NOMO-1 treated with DMSO at 0.1 percent for 48 hours (cell line): ENCODE measurements at regions not wholly inside any gene's neighbourhood (a gene's known extent, or its start where the extent isn't known, plus 50 kb on each side); places are given as distances from the start of the nearest gene placed in this dataset.

Experiments
- DNase-seq: peaks from one replicate; lab custom pipeline; 2025; ENCODE audit not compliant: unreplicated experiment; lab: John Stamatoyannopoulos, UW

DNA sequence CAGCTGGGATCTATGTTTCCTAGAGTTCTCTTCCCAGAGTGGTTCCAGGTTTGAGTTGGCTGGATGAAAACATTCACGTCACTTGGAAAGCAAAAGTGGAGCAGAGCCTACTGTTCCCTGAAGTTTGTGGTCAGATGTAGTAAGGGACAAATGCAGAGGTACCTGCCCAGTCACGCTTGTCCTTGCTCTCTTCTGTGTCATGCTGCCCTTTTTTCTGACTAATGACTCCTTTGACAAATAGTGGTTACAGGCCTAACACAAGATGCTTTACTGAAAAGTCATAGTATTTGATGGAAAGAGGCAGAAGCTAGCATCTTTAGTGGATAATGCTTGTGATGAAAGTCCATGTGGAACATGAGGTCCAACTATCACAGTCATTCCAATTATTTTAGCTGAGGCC lies 881.4 kb upstream of the B3GALT2 start:
- no peak for DNase-seq

DNA sequence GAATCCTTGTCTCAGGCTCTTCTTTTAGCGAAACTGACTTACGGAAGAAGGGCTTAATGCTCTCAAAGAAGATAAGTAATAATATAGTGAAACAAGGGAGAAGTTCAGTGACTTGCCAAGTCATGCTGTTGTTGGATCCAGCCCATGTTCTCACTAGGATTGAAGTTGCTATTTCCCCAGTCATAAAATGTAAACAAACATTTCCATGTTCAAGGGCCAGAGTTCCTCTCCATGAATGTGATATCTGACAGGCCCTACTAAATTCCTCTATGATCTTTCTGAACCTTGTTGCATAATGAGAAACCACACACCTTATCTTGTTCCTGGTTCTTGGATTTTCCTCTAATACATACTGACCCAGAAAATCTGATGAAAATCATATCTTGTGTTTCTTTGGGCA lies 876.5 kb upstream of the B3GALT2 start:
- no peak for DNase-seq

DNA sequence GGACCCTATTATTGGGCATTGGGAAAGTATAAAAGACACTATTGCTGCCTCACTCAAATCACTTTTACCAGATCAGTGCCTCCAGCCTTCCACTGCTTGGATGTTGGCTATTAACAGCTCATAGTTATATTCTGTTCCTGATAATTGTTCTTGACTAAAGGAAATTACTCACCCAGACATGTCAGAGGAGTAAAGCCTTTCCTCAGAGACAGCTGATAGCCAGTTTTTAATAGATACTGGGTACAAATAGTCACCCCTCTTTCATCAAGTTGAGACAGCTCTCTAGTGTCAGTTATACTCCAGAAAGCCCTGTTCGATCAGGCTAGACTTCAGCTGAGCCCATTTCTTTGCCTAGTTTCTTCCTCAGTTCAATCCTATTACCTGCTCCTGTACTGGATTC lies 876.1 kb upstream of the B3GALT2 start:
- DNase-seq: no peak

DNA sequence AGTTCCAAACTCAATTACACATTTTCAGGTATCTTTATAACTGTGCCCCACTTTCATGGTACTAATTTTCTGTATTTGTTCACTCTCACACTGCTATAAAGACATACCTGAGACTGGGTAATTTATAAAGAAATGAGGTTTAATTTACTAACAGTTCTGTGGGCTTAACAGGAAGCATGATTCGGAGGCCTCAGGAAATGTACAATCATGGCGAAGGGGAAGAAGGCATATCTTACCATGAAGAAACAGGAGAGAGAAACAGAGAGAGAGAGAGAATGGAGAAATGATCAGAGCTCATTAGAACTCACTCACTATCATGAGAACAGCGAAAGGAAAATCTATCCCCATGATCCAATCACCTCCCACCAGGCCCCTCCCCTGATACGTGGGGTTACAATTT lies 874.1 kb upstream of the B3GALT2 start:
- DNase-seq: peak; percentile 40

DNA sequence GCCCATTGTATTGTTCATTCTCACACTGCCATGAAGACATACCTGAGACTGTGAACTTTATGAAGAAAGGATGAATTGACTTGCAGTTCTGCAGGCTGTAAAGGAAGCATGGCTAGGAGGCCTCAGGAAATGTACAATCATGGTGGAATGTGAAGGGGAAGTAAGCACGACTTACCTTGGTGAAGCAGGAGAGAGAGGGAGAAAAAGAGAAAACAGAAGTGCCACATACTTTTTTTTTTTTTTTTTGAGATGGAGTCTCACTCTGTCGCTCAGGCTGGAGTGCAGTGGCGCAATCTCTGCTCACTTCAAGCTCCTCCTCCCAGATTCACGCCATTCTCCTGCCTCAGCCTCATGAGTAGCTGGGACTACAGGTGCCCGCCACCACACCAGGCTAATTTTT lies 871.9 kb upstream of the B3GALT2 start:
- peak; percentile 18 for DNase-seq

DNA sequence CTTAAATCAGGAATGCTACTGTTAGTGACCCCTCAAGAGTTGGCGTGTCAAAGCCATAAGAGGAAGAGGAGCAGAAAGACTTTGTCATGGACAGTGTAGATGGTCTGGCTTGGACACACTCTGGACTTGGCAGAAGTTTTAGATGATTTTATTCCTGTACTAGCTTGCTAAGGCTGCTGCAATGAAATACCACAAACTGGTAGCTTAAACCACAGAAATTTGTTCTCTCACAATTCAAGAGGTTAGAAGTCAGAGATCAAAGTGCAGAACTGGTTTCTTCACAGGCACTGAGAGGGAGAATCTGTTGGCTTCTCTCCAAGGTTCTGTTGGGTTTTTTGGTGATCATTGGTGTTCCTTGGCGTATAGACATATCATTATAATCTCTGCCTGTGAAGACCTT lies 869.8 kb upstream of the B3GALT2 start:
- peak; percentile 51 for DNase-seq

DNA sequence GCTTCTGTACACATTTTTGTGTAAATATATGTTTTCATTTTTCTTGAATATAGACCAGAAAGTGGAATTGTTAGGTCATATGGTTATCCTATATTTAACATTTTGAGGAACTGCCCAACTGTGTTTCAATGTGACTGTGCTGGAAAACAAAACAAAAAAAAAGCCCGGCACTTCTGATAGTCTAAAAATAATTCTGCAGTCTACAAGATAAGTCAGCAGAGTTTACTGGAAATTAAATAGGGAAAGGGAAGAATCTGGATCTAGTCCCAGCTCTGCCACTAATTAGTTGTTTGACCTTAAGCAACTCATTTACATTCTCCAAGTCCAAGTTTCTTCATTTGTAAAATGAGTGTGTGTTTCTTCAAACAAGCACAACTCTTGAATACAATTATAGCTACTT lies 869.1 kb upstream of the B3GALT2 start:
- peak; percentile 5 for DNase-seq

DNA sequence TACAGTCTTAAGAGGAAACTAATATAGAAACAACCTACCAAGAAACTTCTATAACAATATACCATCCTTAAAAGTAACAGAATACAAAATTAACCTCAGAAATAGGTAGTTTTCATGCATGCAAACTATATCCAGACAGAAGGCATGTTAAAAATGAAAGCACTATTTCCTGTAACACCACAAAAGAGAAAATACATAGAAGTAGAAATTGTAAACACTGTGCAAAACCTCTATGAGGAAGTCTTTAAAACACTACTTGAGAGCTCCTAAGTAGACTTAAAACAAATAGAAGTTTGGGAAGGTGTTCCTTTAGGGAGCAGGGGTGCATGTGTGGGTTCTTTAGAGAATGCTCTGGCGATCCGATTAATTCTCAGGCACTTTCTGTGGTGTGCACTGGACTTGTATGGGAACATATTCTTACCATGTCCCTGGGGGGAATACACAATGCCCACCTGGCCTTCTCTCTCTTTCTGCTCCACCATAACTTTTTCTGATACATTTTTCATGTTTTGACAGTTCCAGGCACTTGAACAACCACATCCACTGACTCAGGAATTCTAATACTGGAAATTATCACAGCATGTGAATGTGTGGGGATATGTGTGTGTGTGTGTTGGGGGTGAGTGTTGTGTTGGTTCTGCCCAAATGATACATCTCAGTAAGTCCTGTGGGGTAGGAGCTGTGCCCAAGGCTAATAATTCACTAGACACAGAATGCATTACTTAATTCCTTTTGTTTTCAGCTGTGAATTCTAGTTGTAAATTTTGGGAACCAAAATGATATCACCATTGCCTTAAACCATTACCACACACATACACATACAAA lies 866.3 kb upstream of the B3GALT2 start:
- no peak for DNase-seq

DNA sequence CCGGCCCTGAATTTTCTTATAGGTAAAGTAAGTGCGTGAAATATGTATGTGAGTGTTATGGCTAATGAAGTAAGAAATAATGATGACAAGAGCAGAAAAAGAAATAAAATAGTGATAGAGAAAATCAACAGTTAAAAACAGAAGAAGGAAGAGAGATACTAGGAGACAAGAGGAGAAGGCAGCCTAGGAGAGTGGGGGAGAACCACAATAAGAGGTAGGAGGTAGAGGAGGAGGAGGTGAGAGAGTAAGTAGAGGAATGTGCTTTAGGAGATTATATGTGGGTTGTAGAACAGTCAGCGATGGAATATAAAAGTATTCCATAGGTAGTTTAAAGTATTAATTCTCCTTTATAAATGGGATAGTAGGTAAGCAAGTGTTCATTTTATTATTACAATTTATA lies 861.5 kb upstream of the B3GALT2 start:
- DNase-seq: no peak

DNA sequence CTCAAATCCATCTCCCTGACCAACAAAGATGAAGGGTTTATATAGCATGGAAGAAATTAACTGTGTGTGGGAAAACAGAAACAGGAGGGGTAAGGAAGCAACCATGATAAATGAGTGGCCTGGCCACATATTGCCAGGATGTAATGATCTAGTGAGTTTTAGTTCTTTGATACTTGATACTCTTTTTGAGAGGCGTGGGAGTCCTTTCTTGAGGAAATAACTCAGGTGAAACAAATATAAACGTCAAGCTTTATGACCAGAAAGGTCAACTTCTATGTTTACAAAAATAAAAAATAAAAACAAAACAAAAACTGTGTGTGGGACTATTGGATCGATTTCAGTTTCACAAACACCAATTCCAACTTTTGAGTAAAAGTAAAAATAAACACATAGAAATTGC lies 860.8 kb upstream of the B3GALT2 start:
- no peak for DNase-seq

DNA sequence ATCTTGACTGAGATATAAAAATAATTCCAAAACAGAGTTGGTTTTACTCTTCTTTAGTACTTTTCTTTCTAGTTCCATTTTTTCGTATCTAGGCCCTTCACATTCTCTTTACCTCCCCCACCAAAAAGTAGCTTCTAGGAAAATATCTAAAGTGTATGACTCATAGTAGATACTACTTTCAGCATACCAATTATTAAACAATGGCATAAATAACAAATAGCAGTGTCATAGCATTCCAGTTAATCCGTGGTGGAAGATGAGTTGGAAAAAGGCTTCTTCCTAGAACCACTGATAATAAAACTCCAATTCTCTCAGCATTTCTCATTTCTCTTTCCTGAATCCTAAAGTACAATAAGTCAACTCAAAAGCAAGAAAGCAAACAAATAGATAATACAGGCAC lies 859.0 kb upstream of the B3GALT2 start:
- no peak for DNase-seq

DNA sequence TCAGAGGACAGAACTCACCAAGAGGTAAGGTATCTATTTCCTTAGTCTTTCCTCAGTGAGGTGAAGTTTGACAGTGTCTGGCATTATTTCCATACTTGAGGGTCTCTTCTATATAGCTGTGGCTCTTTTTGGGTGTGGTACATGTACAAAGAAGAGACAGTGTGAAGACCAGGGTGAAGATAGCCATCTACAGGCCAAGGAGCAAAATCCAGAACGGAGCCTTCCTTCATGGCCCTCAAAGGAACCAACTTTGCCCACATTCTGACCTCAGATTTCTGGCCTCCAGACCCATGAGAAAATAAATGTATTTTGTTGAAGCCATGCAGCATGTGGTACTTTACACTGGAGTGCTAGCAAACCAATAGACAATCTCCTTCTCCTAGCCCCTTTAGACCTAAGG lies 858.5 kb upstream of the B3GALT2 start:
- no peak for DNase-seq

DNA sequence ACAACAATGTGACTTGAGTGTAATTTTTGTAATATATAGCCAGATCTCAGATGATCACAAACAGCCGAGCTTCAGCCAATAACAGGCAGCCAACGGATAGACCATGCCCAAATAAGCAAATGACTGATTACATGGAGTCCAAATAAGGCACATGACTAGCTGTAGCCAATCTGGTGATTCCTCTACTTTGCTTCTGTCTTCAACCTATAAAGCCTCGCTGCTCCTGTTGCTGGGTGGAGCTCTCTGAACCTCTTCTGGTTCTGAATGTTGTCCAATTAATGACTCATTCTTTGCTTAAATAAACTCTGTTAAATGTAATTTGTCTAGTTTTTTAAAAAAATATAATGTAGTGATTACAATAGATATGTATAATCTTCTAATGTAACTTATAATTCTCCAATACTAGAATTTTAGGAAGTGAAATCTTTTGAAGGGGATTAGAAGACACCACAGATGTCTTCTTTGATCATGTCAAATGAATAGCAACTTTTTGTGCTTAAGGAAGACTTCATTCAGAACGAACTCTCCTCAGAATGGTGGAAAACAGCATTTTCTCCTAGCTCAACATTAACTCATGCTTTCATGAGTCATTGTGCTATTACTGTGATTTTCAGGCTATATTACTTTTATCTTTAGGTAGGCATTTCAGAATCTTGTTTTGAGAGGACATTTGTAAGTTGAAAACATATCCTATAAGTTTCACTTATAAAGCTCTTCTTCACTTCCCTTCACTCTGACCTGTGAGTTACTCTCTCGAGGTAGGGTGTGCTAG lies 857.8 kb upstream of the B3GALT2 start:
- no peak for DNase-seq

DNA sequence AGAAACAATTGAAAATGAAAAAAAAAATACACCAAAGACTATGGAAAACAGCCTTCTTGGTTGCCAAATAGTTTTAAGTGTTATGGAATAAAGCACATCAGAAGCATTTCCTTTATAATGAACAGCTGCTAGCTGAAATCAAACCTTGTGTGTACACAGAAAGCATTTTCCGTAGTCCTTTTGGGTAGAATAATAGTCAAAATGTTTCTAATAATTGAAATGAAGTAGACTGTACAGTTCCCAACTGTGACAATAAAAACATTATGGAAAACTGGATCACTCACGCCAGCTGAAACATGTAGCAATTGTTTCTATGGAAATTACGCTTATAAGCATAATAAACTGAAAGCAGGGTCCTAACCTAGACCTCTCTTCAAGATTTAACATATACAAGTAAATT lies 856.3 kb upstream of the B3GALT2 start:
- no peak for DNase-seq

DNA sequence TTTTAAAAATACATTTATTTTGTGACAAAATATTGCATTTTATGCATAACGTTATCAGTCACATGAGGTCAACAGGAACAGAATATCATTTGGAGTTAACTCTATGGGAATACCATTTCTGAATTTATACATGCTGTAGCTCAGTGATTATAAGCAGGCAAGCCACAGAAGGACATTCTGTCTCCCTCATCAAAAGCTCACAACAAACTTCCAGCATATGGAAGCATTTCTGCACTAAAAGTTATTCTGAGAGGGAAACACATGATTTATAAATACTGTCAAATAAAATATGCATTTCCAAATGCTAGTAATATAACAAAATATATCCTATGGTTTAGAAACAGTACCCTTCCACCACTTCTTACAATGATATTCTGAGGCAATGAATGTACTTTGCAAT lies 854.1 kb upstream of the B3GALT2 start:
- DNase-seq: no peak

DNA sequence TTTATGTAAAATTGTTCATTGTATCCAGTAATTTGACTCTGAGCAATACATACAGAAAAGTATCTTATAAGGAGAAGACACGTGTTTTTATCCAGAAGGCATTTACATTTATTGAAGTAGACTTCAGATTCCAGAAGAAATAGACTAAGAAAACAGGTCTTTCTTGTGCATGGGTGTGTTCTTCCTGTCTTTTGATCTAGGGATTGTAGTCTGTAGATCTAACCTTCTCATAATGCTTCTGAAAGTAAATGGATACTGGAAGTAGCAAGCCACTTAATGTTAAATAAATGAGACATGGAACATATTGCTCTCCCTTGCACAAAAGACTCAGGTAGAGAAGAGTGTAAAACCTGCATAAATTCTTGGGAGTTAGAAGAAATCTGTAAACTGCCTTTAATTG lies 853.2 kb upstream of the B3GALT2 start:
- DNase-seq: no peak

DNA sequence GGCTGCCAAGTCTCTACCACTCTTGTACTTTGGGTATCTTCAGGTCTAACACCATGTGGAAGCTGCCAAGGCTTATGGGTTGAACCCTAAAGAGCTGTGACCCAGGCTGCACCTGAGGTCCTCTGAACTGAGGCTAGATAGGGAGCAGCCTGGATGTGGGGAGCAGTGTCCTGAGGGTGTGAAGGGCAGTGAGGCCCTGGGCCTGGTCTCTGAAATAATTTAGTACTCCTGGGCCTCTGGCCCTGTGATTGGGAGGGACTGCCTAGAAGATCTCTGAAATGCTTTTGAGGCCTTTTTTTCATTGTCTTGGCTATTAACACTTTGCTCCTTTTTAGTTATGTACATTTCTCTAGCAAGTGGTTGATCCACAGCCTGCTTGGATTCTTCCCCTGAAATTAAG lies 847.2 kb upstream of the B3GALT2 start:
- no peak for DNase-seq

DNA sequence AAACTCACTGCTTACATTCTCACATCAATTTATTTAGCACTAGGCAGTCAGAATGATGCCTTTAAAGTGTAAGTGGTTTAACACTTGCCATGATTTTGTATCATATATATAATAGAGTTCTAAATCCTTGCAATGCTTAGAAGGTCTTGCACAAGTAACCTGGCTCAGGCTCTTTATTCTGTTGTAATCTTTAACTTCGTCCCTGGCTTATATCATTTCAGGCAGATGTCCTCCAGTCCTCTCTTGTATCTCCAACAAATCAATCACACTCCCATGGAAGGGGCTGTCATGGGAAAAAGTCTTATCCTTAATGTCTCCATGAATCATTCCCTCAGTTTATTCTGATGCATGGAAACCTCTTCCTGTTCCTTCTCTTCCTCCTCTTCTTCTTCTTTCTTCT lies 841.6 kb upstream of the B3GALT2 start:
- no peak for DNase-seq

DNA sequence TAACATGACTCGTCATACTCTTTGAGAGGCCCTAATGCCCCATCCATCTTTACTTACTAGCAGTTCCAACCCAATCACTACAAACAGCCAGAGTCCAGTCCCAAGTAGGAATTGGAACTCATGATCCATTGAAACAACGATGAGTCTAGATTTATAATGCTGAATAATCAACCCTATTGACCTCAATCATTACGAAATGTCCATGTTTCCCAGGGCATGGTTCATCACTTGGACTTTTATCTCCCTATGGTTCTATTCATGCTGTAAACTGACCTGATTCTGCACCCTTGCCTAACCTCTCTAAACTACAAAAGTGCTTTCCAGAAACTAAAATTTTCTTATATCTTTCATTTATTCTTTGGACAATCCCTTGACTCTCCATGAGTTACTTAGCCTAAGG lies 840.0 kb upstream of the B3GALT2 start:
- no peak for DNase-seq

DNA sequence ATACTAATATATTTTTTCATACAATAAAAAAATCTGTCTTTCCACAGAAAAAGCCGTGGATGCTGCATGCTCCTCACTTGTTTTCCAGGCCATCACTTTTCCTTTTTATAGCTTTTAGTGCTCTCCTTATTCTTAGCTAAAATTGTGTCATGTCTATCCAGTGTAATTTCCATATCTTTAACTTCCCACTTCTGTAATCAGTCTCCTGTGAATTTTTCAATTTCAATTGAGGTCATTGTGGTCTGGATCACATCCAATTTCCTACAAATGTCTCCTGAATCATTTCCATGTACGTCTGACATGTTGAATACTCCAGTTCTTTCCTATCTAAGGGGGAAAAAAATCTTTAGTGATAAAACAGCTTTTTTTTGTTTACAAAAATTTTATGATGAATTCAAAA lies 838.2 kb upstream of the B3GALT2 start:
- no peak for DNase-seq

DNA sequence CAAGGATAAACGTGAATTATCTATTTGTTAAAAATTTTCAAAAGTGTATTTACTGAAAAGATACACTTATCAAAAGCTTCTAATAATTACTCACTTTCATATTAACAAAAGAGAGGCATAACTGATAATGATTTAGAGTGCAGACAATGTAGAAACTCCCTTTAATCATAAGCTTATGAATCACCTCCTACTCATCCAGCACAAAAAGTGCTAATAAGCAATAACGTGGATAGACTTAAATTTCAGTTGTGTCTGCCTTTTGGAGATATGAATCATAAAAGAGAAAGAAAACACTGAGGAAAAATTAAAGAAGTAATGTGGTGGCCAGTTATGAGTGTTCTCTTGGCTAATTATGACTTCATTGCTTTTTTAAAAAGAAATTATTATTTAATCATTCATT lies 827.6 kb upstream of the B3GALT2 start:
- no peak for DNase-seq

DNA sequence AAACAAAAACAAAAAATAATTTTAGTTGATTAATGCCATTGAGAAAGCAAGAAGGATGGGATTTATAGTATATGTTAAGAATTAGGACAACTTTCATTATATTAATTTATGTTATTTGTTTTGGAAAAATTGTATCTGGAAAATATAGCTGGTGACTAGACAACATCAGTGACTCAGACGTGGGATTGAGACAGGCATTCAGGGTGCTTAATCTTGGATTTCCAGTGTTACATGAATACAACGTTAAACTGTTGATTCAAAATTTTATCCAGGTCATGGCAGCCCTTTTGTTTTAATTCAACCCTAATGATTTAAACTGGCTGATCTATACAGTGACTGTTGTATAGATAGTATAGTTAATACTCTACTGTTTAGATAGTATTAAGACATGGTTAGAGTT lies 827.1 kb upstream of the B3GALT2 start:
- no peak for DNase-seq

DNA sequence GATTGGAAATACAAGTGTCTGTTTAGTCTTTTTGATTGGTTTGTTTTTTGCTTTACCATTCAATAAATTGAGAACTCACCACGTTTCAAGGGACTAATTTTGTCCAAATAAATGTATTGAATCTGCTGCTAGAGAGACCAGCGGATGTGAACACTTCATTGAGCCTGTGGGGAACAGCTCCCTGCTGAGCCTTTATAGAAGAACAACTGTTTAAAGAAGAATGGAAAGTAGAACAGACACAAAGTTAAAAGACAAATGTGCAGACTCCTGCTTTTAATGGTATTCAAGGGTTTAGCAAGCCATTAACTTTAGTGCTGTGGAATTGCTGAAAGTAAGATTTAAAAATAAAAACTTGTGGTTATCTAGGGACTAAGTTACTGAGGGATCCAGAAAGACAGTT lies 817.7 kb upstream of the B3GALT2 start:
- no peak for DNase-seq
